ENCODE measurements at regions not wholly inside any gene's neighbourhood (a gene's known extent, or its start where the extent isn't known, plus 50 kb on each side); places are given as distances from the start of the nearest gene placed in this dataset.

DNA sequence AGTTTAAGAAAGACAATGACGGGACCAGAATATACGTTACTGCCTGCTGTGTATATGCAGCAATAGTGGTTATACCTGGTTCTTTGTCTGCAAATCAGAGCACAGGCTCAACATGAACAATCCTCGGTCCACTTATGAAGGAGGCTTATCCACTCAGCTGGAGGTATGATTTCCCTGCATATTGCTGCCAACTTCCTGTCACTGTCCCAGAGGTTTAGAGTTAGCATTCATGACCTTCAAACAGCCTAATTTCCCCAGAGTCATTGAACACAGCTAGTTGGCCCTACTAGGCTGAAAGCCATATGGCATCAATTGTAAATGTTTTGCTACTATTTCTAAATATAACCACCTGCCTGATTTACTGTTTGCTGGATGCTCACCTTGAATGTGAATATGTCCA is 224.9 kb upstream of the ZNF717 start:
- H4K20me1 ChIP-seq (ENCODE audit: insufficient read depth), result no peaks in the 10 kb centered on the region
- H3F3A ChIP-seq (ENCODE audit: insufficient read depth, low read depth), result no peaks in the 10 kb centered on the region
- no TSS peak for BruUV-seq (replicated peaks)
- TF ChIP-seq, protein P1, sequence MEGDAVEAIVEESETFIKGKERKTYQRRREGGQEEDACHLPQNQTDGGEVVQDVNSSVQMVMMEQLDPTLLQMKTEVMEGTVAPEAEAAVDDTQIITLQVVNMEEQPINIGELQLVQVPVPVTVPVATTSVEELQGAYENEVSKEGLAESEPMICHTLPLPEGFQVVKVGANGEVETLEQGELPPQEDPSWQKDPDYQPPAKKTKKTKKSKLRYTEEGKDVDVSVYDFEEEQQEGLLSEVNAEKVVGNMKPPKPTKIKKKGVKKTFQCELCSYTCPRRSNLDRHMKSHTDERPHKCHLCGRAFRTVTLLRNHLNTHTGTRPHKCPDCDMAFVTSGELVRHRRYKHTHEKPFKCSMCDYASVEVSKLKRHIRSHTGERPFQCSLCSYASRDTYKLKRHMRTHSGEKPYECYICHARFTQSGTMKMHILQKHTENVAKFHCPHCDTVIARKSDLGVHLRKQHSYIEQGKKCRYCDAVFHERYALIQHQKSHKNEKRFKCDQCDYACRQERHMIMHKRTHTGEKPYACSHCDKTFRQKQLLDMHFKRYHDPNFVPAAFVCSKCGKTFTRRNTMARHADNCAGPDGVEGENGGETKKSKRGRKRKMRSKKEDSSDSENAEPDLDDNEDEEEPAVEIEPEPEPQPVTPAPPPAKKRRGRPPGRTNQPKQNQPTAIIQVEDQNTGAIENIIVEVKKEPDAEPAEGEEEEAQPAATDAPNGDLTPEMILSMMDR (conservative IDR thresholded peaks at IDR 0.05), result no peak
- no peak for TF ChIP-seq EZH2 (IDR thresholded peaks at IDR 0.05; ENCODE audit: low read depth)
- no peaks in the 10 kb centered on the region for H3K4me1 ChIP-seq (replicated peaks; ENCODE audit: insufficient read depth)
- no peak for DNase-seq
- ChIA-PET CTCF (no interaction called here), POLR2A (ENCODE audit: unreplicated experiment) (no interaction called here)
- no peaks in the 10 kb centered on the region for H3K9me2 ChIP-seq (ENCODE audit: insufficient read depth)
- H3K9me3 ChIP-seq (ENCODE audit: insufficient read depth, low read depth), result no peaks in the 10 kb centered on the region
- H3K36me3 ChIP-seq (ENCODE audit: low read depth), result no peaks in the 10 kb centered on the region
- no peak overlapping the region for H3K27ac ChIP-seq
- H3K27me3 ChIP-seq (ENCODE audit: insufficient read depth, low read depth), result peaks cover 7% of the 10 kb centered on the region; the same call in 1 of the 2 replicates
- intact Hi-C loops (cut with micrococcal nuclease; ENCODE audit: unreplicated experiment), result no loop called here
- H3K4me2 ChIP-seq, result no peak overlapping the region
- no peak overlapping the region for H3K4me3 ChIP-seq
- no peaks in the 10 kb centered on the region for H3K79me2 ChIP-seq (ENCODE audit: low read depth)
- H2AFZ ChIP-seq, result no peak overlapping the region

DNA sequence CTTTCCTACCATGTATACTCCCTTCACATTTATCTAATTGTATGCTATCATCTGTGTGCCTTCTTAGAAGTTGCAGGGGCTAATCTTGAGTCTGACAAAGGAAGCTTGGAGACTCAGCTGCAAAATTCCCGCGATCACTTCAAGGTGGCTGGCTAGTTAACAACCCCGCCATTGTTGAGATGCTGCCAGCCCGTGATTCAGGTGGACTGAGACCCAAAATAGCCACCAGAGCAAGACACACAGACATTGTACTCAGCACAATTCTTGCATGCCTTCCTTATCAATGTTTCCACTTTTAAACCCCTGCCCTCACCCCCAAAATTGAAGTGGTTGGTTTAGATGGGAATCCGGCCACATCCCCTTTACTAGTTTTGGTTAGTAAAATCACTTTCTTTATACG is 225.8 kb upstream of the ZNF717 start:
- Histone ChIP-seq H3K79me2 (ENCODE audit: low read depth) (no peaks in the 10 kb centered on the region), H3K4me2 (no peak overlapping the region), H3K4me3 (no peak overlapping the region), H3K4me1 (replicated peaks; ENCODE audit: insufficient read depth) (no peaks in the 10 kb centered on the region), H3K27ac (no peak overlapping the region), H3K27me3 (ENCODE audit: insufficient read depth, low read depth) (peaks cover 7% of the 10 kb centered on the region; the same call in 1 of the 2 replicates), H3K9me3 (ENCODE audit: insufficient read depth, low read depth) (no peaks in the 10 kb centered on the region), H3K36me3 (ENCODE audit: low read depth) (no peaks in the 10 kb centered on the region), H4K20me1 (ENCODE audit: insufficient read depth) (no peaks in the 10 kb centered on the region; the same call in 1 of the 2 replicates), H3F3A (ENCODE audit: insufficient read depth, low read depth) (no peaks in the 10 kb centered on the region), H2AFZ (no peak overlapping the region), H3K9me2 (ENCODE audit: insufficient read depth) (no peaks in the 10 kb centered on the region)
- no peak for TF ChIP-seq EZH2 (IDR thresholded peaks at IDR 0.05; ENCODE audit: low read depth)
- CTCF ChIA-PET, result no interaction called here
- DNase-seq, result no peak
- intact Hi-C loops (cut with micrococcal nuclease; ENCODE audit: unreplicated experiment), result no loop called here
- POLR2A ChIA-PET (ENCODE audit: unreplicated experiment), result no interaction called here
- no TSS peak for BruUV-seq (replicated peaks)

GRCh38 chr3:76015496-76015895 is 230.1 kb upstream of the ZNF717 start:
- H3K4me2 ChIP-seq, result no peak overlapping the region

More at GRCh38 chr3:76015496-76015895, 230.1 kb upstream of the ZNF717 start:
- peaks cover 7% of the 10 kb centered on the region; the same call in 1 of the 2 replicates for H3K27me3 ChIP-seq (ENCODE audit: insufficient read depth, low read depth)
- intact Hi-C loops (cut with micrococcal nuclease; ENCODE audit: unreplicated experiment), result no loop called here
- H3K36me3 ChIP-seq (ENCODE audit: low read depth), result no peaks in the 10 kb centered on the region
- POLR2A ChIA-PET (ENCODE audit: unreplicated experiment), result no interaction called here
- TF ChIP-seq, protein P1 (conservative IDR thresholded peaks at IDR 0.05), result no peak
- TF ChIP-seq EZH2 (IDR thresholded peaks at IDR 0.05; ENCODE audit: low read depth), result no peak
- H3K4me1 ChIP-seq (replicated peaks; ENCODE audit: insufficient read depth), result no peaks in the 10 kb centered on the region
- H3K79me2 ChIP-seq (ENCODE audit: low read depth), result no peaks in the 10 kb centered on the region
- H3K9me3 ChIP-seq (ENCODE audit: insufficient read depth, low read depth), result no peaks in the 10 kb centered on the region
- H3F3A ChIP-seq (ENCODE audit: insufficient read depth, low read depth), result no peaks in the 10 kb centered on the region
- no peak overlapping the region for H3K4me3 ChIP-seq
- H4K20me1 ChIP-seq (ENCODE audit: insufficient read depth), result no peaks in the 10 kb centered on the region; the same call in 1 of the 2 replicates
- no peak for DNase-seq
- BruUV-seq (replicated peaks), result no TSS peak
- H3K27ac ChIP-seq, result no peak overlapping the region
- H2AFZ ChIP-seq, result no peak overlapping the region
- H3K9me2 ChIP-seq (ENCODE audit: insufficient read depth), result no peaks in the 10 kb centered on the region
- CTCF ChIA-PET, result no interaction called here

Measured in PC-9 (cell line).